GM23338 (cell line): ENCODE measurements at regions not wholly inside any gene's neighbourhood (a gene's known extent, or its start where the extent isn't known, plus 50 kb on each side); places are given as distances from the start of the nearest gene placed in this dataset.

Experiments used
- ATAC-seq: fragments of 200-7000 bp; cut with Tn5 transposase; 3 replicates; pipeline ENCODE4 v1.9.1; 2020
- DNase-seq: peaks from one replicate; pipeline ENCODE4 v3.0.0-alpha.2; 2015; ENCODE audit warnings: low spot score
- H2AFZ ChIP-seq: fragments of 200-600 bp; sonication (generic); 2 replicates; pipeline ENCODE4 v1.8.0; 2016; ENCODE audit warnings: antibody characterized with exemption, mild to moderate bottlenecking, moderate library complexity
- H3F3A ChIP-seq: fragments of 200-600 bp; sonication (generic); replicated peaks from 2 replicates; pipeline ENCODE4 v1.8.0; 2017; ENCODE audit warnings: antibody characterized with exemption, mixed run types, low read depth
- H3K27ac ChIP-seq: fragments of 200-600 bp; sonication (generic); 2 replicates; pipeline ENCODE4 v1.6.1; 2016; ENCODE audit warnings: low read depth
- H3K27me3 ChIP-seq: fragments of 200-600 bp; sonication (generic); 2 replicates; pipeline ENCODE4 v1.8.0; 2016; ENCODE audit warnings: mild to moderate bottlenecking, mixed run types, moderate library complexity; ENCODE audit not compliant: insufficient read depth
- H3K36me3 ChIP-seq: fragments of 200-600 bp; sonication (generic); 2 replicates; pipeline ENCODE4 v1.8.0; 2016; ENCODE audit warnings: mild to moderate bottlenecking; ENCODE audit not compliant: insufficient read depth
- H3K4me1 ChIP-seq: fragments of 200-600 bp; sonication (generic); 2 replicates; pipeline ENCODE4 v1.8.0; 2016; ENCODE audit warnings: mild to moderate bottlenecking, moderate library complexity; ENCODE audit not compliant: insufficient read depth
- H3K4me2 ChIP-seq: fragments of 200-600 bp; sonication (generic); 2 replicates; pipeline ENCODE4 v1.7.1; 2017; ENCODE audit warnings: mixed run types
- H3K4me3 ChIP-seq: fragments of 200-600 bp; sonication (generic); 2 replicates; pipeline ENCODE4 v1.6.1; 2016; ENCODE audit warnings: mixed run types
- H3K79me2 ChIP-seq: fragments of 200-600 bp; sonication (generic); replicated peaks from 2 replicates; pipeline ENCODE4 v1.8.0; 2017; ENCODE audit warnings: mild to moderate bottlenecking; ENCODE audit not compliant: insufficient read depth
- H3K9me2 ChIP-seq: fragments of 200-600 bp; sonication (generic); 2 replicates; pipeline ENCODE4 v1.8.0; 2017; ENCODE audit not compliant: insufficient read depth
- H4K20me1 ChIP-seq: fragments of 200-600 bp; sonication (generic); replicated peaks from 2 replicates; pipeline ENCODE4 v1.8.0; 2017; ENCODE audit warnings: mild to moderate bottlenecking; ENCODE audit not compliant: insufficient read depth
- H3K27ac Mint-ChIP-seq: 2 replicates; pipeline ENCODE4 v1.8.0; 2020; ENCODE audit warnings: inconsistent platforms, mild to moderate bottlenecking, moderate library complexity, mixed read lengths
- H3K27me3 Mint-ChIP-seq: 3 replicates; pipeline ENCODE4 v1.8.0; 2022; ENCODE audit warnings: low read depth, mild to moderate bottlenecking, moderate library complexity, mixed read lengths, inconsistent platforms; ENCODE audit not compliant: insufficient read depth, poor library complexity
- H3K36me3 Mint-ChIP-seq: 3 replicates; pipeline ENCODE4 v1.8.0; 2021; ENCODE audit warnings: low read depth, mild to moderate bottlenecking, inconsistent platforms, moderate library complexity, mixed read lengths
- H3K4me1 Mint-ChIP-seq: 3 replicates; pipeline ENCODE4 v1.8.0; 2020; ENCODE audit warnings: mild to moderate bottlenecking, inconsistent platforms, mixed read lengths
- H3K4me3 Mint-ChIP-seq: 3 replicates; pipeline ENCODE4 v1.8.0; 2021; ENCODE audit warnings: moderate library complexity, mild to moderate bottlenecking, inconsistent platforms, mixed read lengths
- H3K9me3 Mint-ChIP-seq: 3 replicates; pipeline ENCODE4 v1.8.0; 2020; ENCODE audit warnings: moderate library complexity, mild to moderate bottlenecking, inconsistent platforms, mixed read lengths
- CREB1 ChIP-seq: fragments of 250-450 bp; sonication (Bioruptor Pico); IDR thresholded peaks from 2 replicates; pipeline ENCODE4 v1.5.0; 2020; ENCODE audit warnings: low read depth, mild to moderate bottlenecking, moderate library complexity
- EZH2 ChIP-seq: fragments of 200-600 bp; sonication (generic); IDR thresholded peaks from one replicate; pipeline ENCODE4 v1.8.0; 2017; ENCODE audit warnings: antibody characterized with exemption, mild to moderate bottlenecking, low read depth; ENCODE audit not compliant: unreplicated experiment
- EZH2phosphoT487 ChIP-seq: fragments of 200-600 bp; sonication (generic); IDR thresholded peaks from one replicate; pipeline ENCODE4 v1.8.1; 2018; ENCODE audit warnings: antibody characterized with exemption; ENCODE audit not compliant: unreplicated experiment
- JUNB ChIP-seq: IDR thresholded peaks from one replicate; pipeline ENCODE4 v1.6.1; 2016; ENCODE audit warnings: antibody characterized with exemption; ENCODE audit not compliant: unreplicated experiment
- NANOG ChIP-seq: IDR thresholded peaks from 2 replicates; pipeline ENCODE4 v1.6.1; 2016; ENCODE audit warnings: antibody characterized with exemption, borderline replicate concordance
- POLR2AphosphoS5 ChIP-seq: IDR thresholded peaks from 2 replicates; pipeline ENCODE4 v1.6.1; 2016; ENCODE audit warnings: antibody characterized with exemption, low read depth
- STAT1 ChIP-seq: IDR thresholded peaks from one replicate; pipeline ENCODE4 v1.6.1; 2016; ENCODE audit warnings: antibody characterized with exemption; ENCODE audit not compliant: unreplicated experiment
- ZNF114 ChIP-seq: fragments of 250-450 bp; sonication (Bioruptor Pico); IDR thresholded peaks from 2 replicates; pipeline ENCODE4 v1.5.0; 2020; ENCODE audit warnings: mild to moderate bottlenecking, moderate library complexity
- ZNF331 ChIP-seq: fragments of 250-450 bp; sonication (Bioruptor Pico); IDR thresholded peaks from 2 replicates; pipeline ENCODE4 v1.5.0; 2020; ENCODE audit warnings: low read depth, mild to moderate bottlenecking, moderate library complexity
- ZNF462 ChIP-seq: fragments of 250-450 bp; sonication (Bioruptor Pico); IDR thresholded peaks from 2 replicates; pipeline ENCODE4 v1.5.0; 2020; ENCODE audit warnings: mild to moderate bottlenecking, moderate library complexity
- TF ChIP-seq, protein P1 (sequence below), 2 experiments: fragments of 200-600 bp in 1 of 2; sonication (generic) in 1 of 2; conservative IDR thresholded peaks; 2 replicates each; pipeline versions ENCODE4 v1.5.1 to v1.6.1; 2016 to 2017; ENCODE audit warnings: antibody characterized with exemption in 2 of 2, low read depth in 2 of 2, mild to moderate bottlenecking in 2 of 2, moderate library complexity in 1 of 2
- TF ChIP-seq, protein P2 (sequence below): IDR thresholded peaks from one replicate; pipeline ENCODE4 v1.6.1; 2018; ENCODE audit warnings: antibody characterized with exemption; ENCODE audit not compliant: unreplicated experiment
- TF ChIP-seq, protein P3 (sequence below): IDR thresholded peaks from 2 replicates; pipeline ENCODE4 v1.6.1; 2016; ENCODE audit warnings: antibody characterized with exemption

- Histone ChIP-seq H3K36me3 (no peaks in the 10 kb centered on the region), H3K27me3 (no peaks in the 10 kb centered on the region), H2AFZ (peak overlapping the region; percentile 72; the same call in 1 of the 2 replicates), H3K4me2 (no peak overlapping the region), H4K20me1 (no peaks in the 10 kb centered on the region), H3F3A (no peaks in the 10 kb centered on the region), H3K4me3 (no peak overlapping the region), H3K79me2 (no peaks in the 10 kb centered on the region), H3K27ac (no peak overlapping the region), H3K4me1 (peaks cover 14% of the 10 kb centered on the region), H3K9me2 (peaks cover 9% of the 10 kb centered on the region)
- DNase-seq = peak; percentile 8
- Mint-ChIP-seq H3K27ac (0 out of 2 replicates have a peak overlapping the region, but pooled peaks have one; percentile 59), H3K27me3 (no peaks in the 10 kb centered on the region), H3K4me3 (no peak overlapping the region), H3K36me3 (no peaks in the 10 kb centered on the region), H3K4me1 (peaks cover 10% of the 10 kb centered on the region; the same call in 2 of the 3 replicates), H3K9me3 (no peaks in the 10 kb centered on the region; the same call in 2 of the 3 replicates)
- no peak; the same call in 1 of the 3 replicates for ATAC-seq
- TF ChIP-seq POLR2AphosphoS5 = no peak
- no peak for TF ChIP-seq NANOG
- no peak for TF ChIP-seq JUNB
- TF ChIP-seq ZNF331 (CRISPR knock-in tag) = no peak
- TF ChIP-seq, protein P1, sequence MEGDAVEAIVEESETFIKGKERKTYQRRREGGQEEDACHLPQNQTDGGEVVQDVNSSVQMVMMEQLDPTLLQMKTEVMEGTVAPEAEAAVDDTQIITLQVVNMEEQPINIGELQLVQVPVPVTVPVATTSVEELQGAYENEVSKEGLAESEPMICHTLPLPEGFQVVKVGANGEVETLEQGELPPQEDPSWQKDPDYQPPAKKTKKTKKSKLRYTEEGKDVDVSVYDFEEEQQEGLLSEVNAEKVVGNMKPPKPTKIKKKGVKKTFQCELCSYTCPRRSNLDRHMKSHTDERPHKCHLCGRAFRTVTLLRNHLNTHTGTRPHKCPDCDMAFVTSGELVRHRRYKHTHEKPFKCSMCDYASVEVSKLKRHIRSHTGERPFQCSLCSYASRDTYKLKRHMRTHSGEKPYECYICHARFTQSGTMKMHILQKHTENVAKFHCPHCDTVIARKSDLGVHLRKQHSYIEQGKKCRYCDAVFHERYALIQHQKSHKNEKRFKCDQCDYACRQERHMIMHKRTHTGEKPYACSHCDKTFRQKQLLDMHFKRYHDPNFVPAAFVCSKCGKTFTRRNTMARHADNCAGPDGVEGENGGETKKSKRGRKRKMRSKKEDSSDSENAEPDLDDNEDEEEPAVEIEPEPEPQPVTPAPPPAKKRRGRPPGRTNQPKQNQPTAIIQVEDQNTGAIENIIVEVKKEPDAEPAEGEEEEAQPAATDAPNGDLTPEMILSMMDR (conservative IDR thresholded peaks at IDR 0.05; ENCODE audit: low read depth in 2 of 2) = no peak
- TF ChIP-seq, protein P2, sequence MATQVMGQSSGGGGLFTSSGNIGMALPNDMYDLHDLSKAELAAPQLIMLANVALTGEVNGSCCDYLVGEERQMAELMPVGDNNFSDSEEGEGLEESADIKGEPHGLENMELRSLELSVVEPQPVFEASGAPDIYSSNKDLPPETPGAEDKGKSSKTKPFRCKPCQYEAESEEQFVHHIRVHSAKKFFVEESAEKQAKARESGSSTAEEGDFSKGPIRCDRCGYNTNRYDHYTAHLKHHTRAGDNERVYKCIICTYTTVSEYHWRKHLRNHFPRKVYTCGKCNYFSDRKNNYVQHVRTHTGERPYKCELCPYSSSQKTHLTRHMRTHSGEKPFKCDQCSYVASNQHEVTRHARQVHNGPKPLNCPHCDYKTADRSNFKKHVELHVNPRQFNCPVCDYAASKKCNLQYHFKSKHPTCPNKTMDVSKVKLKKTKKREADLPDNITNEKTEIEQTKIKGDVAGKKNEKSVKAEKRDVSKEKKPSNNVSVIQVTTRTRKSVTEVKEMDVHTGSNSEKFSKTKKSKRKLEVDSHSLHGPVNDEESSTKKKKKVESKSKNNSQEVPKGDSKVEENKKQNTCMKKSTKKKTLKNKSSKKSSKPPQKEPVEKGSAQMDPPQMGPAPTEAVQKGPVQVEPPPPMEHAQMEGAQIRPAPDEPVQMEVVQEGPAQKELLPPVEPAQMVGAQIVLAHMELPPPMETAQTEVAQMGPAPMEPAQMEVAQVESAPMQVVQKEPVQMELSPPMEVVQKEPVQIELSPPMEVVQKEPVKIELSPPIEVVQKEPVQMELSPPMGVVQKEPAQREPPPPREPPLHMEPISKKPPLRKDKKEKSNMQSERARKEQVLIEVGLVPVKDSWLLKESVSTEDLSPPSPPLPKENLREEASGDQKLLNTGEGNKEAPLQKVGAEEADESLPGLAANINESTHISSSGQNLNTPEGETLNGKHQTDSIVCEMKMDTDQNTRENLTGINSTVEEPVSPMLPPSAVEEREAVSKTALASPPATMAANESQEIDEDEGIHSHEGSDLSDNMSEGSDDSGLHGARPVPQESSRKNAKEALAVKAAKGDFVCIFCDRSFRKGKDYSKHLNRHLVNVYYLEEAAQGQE = no peak
- TF ChIP-seq ZNF114 (CRISPR knock-in tag) = no peak
- TF ChIP-seq STAT1 = no peak
- TF ChIP-seq, protein P3, sequence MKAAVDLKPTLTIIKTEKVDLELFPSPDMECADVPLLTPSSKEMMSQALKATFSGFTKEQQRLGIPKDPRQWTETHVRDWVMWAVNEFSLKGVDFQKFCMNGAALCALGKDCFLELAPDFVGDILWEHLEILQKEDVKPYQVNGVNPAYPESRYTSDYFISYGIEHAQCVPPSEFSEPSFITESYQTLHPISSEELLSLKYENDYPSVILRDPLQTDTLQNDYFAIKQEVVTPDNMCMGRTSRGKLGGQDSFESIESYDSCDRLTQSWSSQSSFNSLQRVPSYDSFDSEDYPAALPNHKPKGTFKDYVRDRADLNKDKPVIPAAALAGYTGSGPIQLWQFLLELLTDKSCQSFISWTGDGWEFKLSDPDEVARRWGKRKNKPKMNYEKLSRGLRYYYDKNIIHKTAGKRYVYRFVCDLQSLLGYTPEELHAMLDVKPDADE = no peak
- no peak for TF ChIP-seq ZNF462 (CRISPR knock-in tag)
- TF ChIP-seq CREB1 (CRISPR knock-in tag) = no peak
- no peak for TF ChIP-seq EZH2
- TF ChIP-seq EZH2phosphoT487 = no peak
These were observed 439.3 kb upstream of the TRIB2 start for GRCh38 chr2:12277241-12278034.
